HG03457 (cell line): ENCODE measurements at regions not wholly inside any gene's neighbourhood (a gene's known extent, or its start where the extent isn't known, plus 50 kb on each side); places are given as distances from the start of the nearest gene placed in this dataset.

Experiments
- ATAC-seq: cut with Tn5 transposase; IDR thresholded peaks from one replicate; pipeline ENCODE4 v1.9.1; 2021; ENCODE audit warnings: moderate number of reproducible peaks; ENCODE audit not compliant: unreplicated experiment

- no peak for ATAC-seq
These were observed 236.8 kb downstream of the ACTL7B start for GRCh38 chr9:108618906-108619550.

GRCh38 chr9:108617676-108618075 is 238.1 kb downstream of the ACTL7B start:
- no peak for ATAC-seq

- ATAC-seq: no peak
These were observed 240.6 kb downstream of the ACTL7B start for GRCh38 chr9:108615152-108615551.

- no peak for ATAC-seq
These were observed 243.3 kb downstream of the ACTL7B start for GRCh38 chr9:108612513-108612912.

GRCh38 chr9:108609897-108610253 is 245.9 kb downstream of the ACTL7B start:
- ATAC-seq: no peak

- no peak for ATAC-seq
These were observed 246.4 kb downstream of the ACTL7B start for GRCh38 chr9:108609227-108609896.

- ATAC-seq: no peak
These were observed 248.2 kb downstream of the ACTL7B start for GRCh38 chr9:108607607-108608006.

GRCh38 chr9:108606401-108606800 is 249.4 kb downstream of the ACTL7B start:
- ATAC-seq: no peak

- ATAC-seq: no peak
These were observed 252.6 kb downstream of the ACTL7B start for GRCh38 chr9:108603141-108603540.

- no peak for ATAC-seq
These were observed 254.9 kb downstream of the ACTL7B start for GRCh38 chr9:108600896-108601295.

GRCh38 chr9:108599571-108599970 is 256.2 kb downstream of the ACTL7B start:
- no peak for ATAC-seq

- no peak for ATAC-seq
These were observed 264.7 kb downstream of the ACTL7B start for GRCh38 chr9:108591121-108591520.

- ATAC-seq: no peak
These were observed 267.5 kb downstream of the ACTL7B start for GRCh38 chr9:108588246-108588645.

GRCh38 chr9:108586471-108587139 is 269.2 kb downstream of the ACTL7B start:
- no peak for ATAC-seq

- no peak for ATAC-seq
These were observed 270.9 kb downstream of the ACTL7B start for GRCh38 chr9:108584860-108585259.

GRCh38 chr9:108582726-108583125 is 273.1 kb downstream of the ACTL7B start:
- no peak for ATAC-seq

- ATAC-seq: no peak
These were observed 275.9 kb downstream of the ACTL7B start for GRCh38 chr9:108579757-108580439.

GRCh38 chr9:108575276-108575675 is 280.5 kb downstream of the ACTL7B start:
- ATAC-seq: no peak

- ATAC-seq: no peak
These were observed 286.2 kb downstream of the ACTL7B start for GRCh38 chr9:108569624-108570023.

- ATAC-seq: no peak
These were observed 287.7 kb downstream of the ACTL7B start for GRCh38 chr9:108568093-108568492.

GRCh38 chr9:108567571-108567970 is 288.2 kb downstream of the ACTL7B start:
- no peak for ATAC-seq
